NCI-H524 treated with DMSO at 0.1 percent for 48 hours (cell line): ENCODE measurements at regions not wholly inside any gene's neighbourhood (a gene's known extent, or its start where the extent isn't known, plus 50 kb on each side); places are given as distances from the start of the nearest gene placed in this dataset.
"Not testable (repeated sequence)": the region's sequence is repeated elsewhere in the genome, so short reads cannot be mapped to it uniquely, and the experiment has no call there.

Experiments used
- DNase-seq: peaks from one replicate; lab custom pipeline; 2025; lab: John Stamatoyannopoulos, UW

- no peak for DNase-seq
These were observed 251.5 kb upstream of the CBLB start for GRCh38 chr3:106120356-106120755.

- DNase-seq, result no peak
These were observed 252.9 kb upstream of the CBLB start for GRCh38 chr3:106121491-106122289.

GRCh38 chr3:106124818-106125217 lies 256.0 kb upstream of the CBLB start:
- DNase-seq, result no peak

- DNase-seq, result no peak
These were observed 256.5 kb upstream of the CBLB start for GRCh38 chr3:106125321-106125720.

GRCh38 chr3:106126067-106126845 lies 257.4 kb upstream of the CBLB start:
- no peak for DNase-seq

- DNase-seq, result no peak
These were observed 258.0 kb upstream of the CBLB start for GRCh38 chr3:106126846-106127235.

- DNase-seq, result no peak
These were observed 261.1 kb upstream of the CBLB start for GRCh38 chr3:106129939-106130338.

GRCh38 chr3:106130384-106131198 lies 261.8 kb upstream of the CBLB start:
- no peak for DNase-seq

- no peak for DNase-seq
These were observed 266.8 kb upstream of the CBLB start for GRCh38 chr3:106135451-106136160.

- DNase-seq, result no peak
These were observed 271.0 kb upstream of the CBLB start for GRCh38 chr3:106139826-106140225.

GRCh38 chr3:106140431-106140830 lies 271.6 kb upstream of the CBLB start:
- DNase-seq, result no peak

GRCh38 chr3:106144030-106144429 lies 275.2 kb upstream of the CBLB start:
- DNase-seq, result no peak

GRCh38 chr3:106148440-106149082 lies 279.7 kb upstream of the CBLB start:
- DNase-seq, result not testable (repeated sequence)

- no peak for DNase-seq
These were observed 288.6 kb upstream of the CBLB start for GRCh38 chr3:106157411-106157810.

GRCh38 chr3:106160396-106160795 lies 291.6 kb upstream of the CBLB start:
- no peak for DNase-seq

GRCh38 chr3:106161246-106161645 lies 292.4 kb upstream of the CBLB start:
- DNase-seq, result no peak

- no peak for DNase-seq
These were observed 298.9 kb upstream of the CBLB start for GRCh38 chr3:106167728-106168127.

GRCh38 chr3:106168962-106169750 lies 300.3 kb upstream of the CBLB start:
- DNase-seq, result no peak

GRCh38 chr3:106170636-106171035 lies 301.8 kb upstream of the CBLB start:
- DNase-seq, result no peak

GRCh38 chr3:106172101-106172500 lies 303.3 kb upstream of the CBLB start:
- no peak for DNase-seq

GRCh38 chr3:106172780-106173179 lies 304.0 kb upstream of the CBLB start:
- no peak for DNase-seq
